ENCODE measurements at regions not wholly inside any gene's neighbourhood (a gene's known extent, or its start where the extent isn't known, plus 50 kb on each side); places are given as distances from the start of the nearest gene placed in this dataset.

DNA sequence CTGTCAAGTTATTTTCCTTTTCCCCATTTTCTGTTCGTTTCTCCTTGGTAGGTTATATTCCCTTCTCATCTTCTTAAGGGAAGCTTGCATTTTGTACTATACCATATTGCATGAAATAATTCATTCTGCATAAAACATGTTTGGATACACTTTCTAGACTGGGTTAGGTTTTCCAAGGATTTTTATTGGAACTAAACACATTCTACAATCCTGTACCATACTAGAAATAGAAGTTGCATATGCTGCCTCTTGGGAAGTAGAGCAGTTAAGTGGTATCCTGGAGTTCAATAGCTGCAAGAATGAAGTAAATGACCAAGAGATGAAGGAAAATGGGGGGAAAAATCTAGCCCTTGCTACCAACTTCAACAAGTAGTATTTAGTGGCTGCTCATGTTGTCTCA, 393.7 kb upstream of the SLIT2 start:
- H3K4me3 ChIP-seq (ENCODE audit: low read depth, low read length), result no peak overlapping the region
- DNase-seq (ENCODE audit: low read depth, low spot score), result no peak
- no peak for TF ChIP-seq CTCF (IDR thresholded peaks at IDR 0.05; ENCODE audit: insufficient read depth, low read length, missing control alignments)
- POLR2A ChIA-PET, result no interaction called here
- CTCF ChIA-PET, result no interaction called here

DNA sequence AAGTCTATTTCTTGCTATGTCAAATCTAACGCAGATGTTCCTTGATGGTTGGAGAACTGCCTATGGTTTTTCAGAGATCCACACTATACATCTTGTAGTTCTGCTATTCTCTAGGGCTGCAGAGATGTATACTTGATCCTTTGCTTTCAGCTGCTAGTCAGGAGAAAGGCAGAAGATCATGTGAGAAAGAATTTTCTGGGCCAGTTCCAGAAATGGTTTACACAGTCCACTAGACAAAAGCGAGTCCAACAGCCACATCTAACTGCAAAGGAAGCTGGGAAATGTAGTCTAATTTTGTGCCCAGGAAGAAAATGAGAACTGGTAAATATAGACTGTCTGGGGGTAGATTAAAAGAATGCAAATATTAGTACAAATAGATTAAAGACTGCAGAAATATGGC, 394.3 kb upstream of the SLIT2 start:
- CTCF ChIA-PET, result no interaction called here
- no peak overlapping the region for H3K4me3 ChIP-seq (ENCODE audit: low read depth, low read length)
- POLR2A ChIA-PET, result no interaction called here
- no peak for TF ChIP-seq CTCF (IDR thresholded peaks at IDR 0.05; ENCODE audit: insufficient read depth, low read length, missing control alignments)
- DNase-seq (ENCODE audit: low read depth, low spot score), result no peak

DNA sequence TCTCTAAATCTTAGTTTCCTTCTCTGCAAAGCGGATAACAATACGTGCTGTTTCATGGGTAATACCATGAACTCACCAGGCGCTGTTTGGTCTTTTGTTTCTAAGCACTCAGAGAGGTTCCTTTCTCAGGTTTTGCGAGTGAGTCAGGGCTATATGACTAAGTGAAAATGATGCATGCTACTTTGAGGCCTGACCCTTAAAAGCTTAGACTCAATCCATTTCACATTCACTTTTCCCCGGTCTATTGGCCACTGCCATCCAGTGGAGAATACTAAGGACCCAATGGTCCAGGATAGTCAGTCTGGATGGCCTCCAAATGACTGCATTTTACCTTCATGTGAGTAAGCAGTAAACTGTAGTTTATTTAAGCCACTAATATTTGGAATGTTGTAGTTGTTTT, 400.8 kb upstream of the SLIT2 start:
- TF ChIP-seq CTCF (IDR thresholded peaks at IDR 0.05; ENCODE audit: insufficient read depth, low read length, missing control alignments), result no peak
- no peak overlapping the region for H3K4me3 ChIP-seq (ENCODE audit: low read depth, low read length)
- CTCF ChIA-PET, result interaction anchor here (0.5 kb wide), 1 partner anchor 325 kb away, joined by 3 read pairs; no protein-coding TSS in a partner anchor
- DNase-seq (ENCODE audit: low read depth, low spot score), result peak; percentile 38
- POLR2A ChIA-PET, result no interaction called here

GRCh38 chr4:19844446-19844845, 407.3 kb upstream of the SLIT2 start:
- POLR2A ChIA-PET, result no interaction called here
- TF ChIP-seq CTCF (IDR thresholded peaks at IDR 0.05; ENCODE audit: insufficient read depth, low read length, missing control alignments), result no peak
- H3K4me3 ChIP-seq (ENCODE audit: low read depth, low read length), result no peak overlapping the region
- no peak for DNase-seq (ENCODE audit: low read depth, low spot score)
- CTCF ChIA-PET, result interaction anchor here (0.7 to 0.9 kb wide), 2 partner anchors 22 to 404 kb away, joined by 3 to 5 read pairs; no protein-coding TSS in a partner anchor

DNA sequence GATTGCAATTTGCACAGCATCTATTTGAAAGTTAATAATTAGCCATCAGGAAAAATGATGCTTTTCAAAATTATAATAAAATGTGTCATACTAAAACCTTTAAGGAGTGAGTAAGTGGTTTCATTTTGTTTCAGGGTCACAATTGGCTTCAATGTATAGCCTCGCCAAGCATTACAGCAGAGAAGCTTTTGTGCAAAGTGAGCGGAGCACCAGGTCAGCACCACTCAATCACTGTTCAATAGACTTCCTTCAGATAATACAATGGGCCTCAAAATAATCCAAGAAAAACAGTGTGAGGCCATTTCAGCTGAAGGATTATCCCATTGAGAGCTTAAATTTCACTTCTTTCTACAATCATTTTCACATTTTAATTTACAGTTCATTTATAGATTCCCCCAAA, 409.2 kb upstream of the SLIT2 start:
- no peak for TF ChIP-seq CTCF (IDR thresholded peaks at IDR 0.05; ENCODE audit: insufficient read depth, low read length, missing control alignments)
- no peak overlapping the region for H3K4me3 ChIP-seq (ENCODE audit: low read depth, low read length)
- DNase-seq (ENCODE audit: low read depth, low spot score), result no peak
- POLR2A ChIA-PET, result no interaction called here
- CTCF ChIA-PET, result interaction anchor here (0.6 kb wide), 1 partner anchor 313 kb away, joined by 3 read pairs; no protein-coding TSS in a partner anchor

- H3K4me3 ChIP-seq (ENCODE audit: low read depth, low read length), result no peak overlapping the region
- CTCF ChIA-PET, result interaction anchor here (1.2 kb wide), 1 partner anchor 17 kb away, joined by 3 read pairs; no protein-coding TSS in a partner anchor
- POLR2A ChIA-PET, result no interaction called here
- DNase-seq (ENCODE audit: low read depth, low spot score), result no peak
- TF ChIP-seq CTCF (IDR thresholded peaks at IDR 0.05; ENCODE audit: insufficient read depth, low read length, missing control alignments), result no peak
Measured at GRCh38 chr4:19838858-19839257, 412.8 kb upstream of the SLIT2 start.

Measured in AG04449 (cell line).